Epithelial cell of proximal tubule (primary cell): ENCODE measurements at regions not wholly inside any gene's neighbourhood (a gene's known extent, or its start where the extent isn't known, plus 50 kb on each side); places are given as distances from the start of the nearest gene placed in this dataset.

Source experiments
- DNase-seq: peaks from one replicate; pipeline ENCODE4 v3.0.0-alpha.2; 2011; ENCODE audit warnings: low read depth
- H3K4me3 ChIP-seq: 2 replicates; pipeline ENCODE4 v1.5.1; 2011; ENCODE audit warnings: low read depth, mild to moderate bottlenecking, low read length
- TF ChIP-seq, protein P1 (sequence below): conservative IDR thresholded peaks from 2 replicates; pipeline ENCODE4 v1.5.1; 2012; ENCODE audit warnings: low read depth, mild to moderate bottlenecking, low read length

DNA sequence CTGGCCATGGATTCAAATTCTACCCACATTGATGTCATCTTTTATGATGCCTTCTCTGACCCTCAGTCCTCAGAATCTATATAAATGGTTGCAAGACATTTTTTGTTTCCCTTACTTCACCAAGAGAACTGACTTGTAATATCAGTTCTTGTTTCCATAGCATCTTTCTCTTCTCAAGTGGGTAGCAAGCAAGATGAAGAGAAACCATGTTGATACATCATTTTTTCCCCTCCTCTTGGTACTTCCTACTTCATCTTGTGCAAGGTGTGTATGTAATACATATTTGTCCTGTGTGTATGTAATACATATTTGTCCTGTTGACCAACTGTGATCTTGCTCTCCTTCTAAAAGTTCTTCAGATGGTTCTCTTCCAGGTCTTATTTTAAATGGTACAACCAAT, 348.6 kb downstream of the PTEN start:
- no peak for DNase-seq
- no peak overlapping the region for H3K4me3 ChIP-seq
- TF ChIP-seq, protein P1, sequence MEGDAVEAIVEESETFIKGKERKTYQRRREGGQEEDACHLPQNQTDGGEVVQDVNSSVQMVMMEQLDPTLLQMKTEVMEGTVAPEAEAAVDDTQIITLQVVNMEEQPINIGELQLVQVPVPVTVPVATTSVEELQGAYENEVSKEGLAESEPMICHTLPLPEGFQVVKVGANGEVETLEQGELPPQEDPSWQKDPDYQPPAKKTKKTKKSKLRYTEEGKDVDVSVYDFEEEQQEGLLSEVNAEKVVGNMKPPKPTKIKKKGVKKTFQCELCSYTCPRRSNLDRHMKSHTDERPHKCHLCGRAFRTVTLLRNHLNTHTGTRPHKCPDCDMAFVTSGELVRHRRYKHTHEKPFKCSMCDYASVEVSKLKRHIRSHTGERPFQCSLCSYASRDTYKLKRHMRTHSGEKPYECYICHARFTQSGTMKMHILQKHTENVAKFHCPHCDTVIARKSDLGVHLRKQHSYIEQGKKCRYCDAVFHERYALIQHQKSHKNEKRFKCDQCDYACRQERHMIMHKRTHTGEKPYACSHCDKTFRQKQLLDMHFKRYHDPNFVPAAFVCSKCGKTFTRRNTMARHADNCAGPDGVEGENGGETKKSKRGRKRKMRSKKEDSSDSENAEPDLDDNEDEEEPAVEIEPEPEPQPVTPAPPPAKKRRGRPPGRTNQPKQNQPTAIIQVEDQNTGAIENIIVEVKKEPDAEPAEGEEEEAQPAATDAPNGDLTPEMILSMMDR = no peak

DNA sequence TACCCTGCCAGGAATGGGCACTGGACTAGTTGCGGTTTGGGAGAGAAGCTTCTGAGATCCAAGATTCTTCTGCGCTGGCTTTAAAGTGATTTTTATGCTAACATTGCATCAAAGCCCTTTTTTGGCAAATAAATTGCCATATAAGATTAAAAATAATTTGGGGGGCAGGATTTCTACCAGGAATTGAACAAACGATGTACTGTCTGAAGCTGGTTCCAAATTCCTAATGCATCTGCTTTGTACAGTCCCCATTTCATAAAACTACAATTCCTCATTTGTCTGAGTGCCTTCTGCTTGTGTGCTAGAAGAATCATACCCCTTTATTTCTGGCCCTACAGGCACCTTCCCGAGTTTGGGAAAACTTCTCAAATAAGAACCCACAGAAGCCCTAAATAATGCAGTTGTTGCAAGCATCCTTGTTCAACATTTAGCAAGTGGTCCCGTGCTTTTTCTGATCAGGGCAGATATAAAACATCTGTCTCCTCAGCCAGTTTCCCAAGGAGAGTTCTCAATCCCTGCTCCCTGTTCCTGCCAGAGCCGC, 349.7 kb downstream of the PTEN start:
- TF ChIP-seq, protein P1 = no peak
- H3K4me3 ChIP-seq = no peak overlapping the region
- DNase-seq = no peak

DNA sequence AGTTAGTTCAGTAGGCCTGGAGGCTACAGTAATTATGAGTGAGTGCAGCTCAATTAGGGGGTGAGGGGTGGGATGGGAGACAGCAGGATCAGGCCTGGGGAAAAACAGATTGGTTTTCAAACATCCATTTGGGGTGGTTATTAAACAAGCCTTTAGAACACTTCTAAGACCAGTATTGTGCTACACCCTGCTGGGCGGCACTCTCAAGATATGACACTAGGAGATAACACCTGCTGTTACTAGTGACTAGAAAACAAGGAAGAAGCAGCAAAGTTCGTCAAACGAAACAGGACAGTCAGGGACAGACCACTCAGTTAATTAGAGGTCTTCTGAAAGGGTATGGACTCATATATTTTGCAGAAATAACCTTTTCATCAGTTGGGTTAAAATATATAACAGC, 353.6 kb downstream of the PTEN start:
- no peak for DNase-seq
- TF ChIP-seq, protein P1 = no peak
- no peak overlapping the region for H3K4me3 ChIP-seq

DNA sequence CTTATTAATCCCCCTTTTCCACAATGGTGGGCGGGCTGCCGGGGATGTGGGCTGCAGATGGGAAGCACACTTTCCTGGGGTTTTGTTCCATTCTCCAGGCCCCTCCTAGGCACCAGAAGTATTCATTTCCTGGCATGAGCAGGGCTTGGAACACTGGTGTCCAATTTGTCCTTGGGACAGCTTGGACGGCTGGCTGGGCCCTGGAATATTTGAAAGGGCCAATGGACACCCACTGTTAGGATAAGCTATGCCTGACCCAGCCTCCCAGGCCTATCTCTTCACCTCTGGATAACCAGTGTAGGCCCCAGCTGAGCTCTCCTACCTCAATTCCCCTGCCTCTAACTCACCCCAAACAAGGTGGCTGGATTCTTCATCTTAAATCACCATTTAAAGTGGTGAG, 354.9 kb downstream of the PTEN start:
- DNase-seq = no peak
- no peak overlapping the region for H3K4me3 ChIP-seq
- TF ChIP-seq, protein P1 = no peak

DNA sequence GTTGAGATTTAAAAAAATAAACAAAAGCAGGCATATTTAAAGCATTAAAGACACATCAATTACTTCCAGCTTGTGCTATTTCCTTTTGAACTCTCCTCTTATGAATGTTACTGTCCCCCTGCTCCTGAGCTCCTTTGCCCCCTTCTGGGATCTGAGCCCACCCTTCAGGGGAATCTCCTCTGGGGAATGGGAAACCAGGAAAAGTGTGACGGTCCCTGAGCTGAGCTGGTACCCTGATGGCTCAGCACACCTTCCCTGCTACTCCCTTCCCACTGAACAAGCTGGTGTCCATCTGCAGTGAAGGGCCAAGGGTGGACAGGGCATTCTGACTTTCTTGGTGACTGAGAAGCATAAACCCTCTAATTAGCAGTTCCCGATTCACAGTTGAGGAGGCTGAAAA, 356.3 kb downstream of the PTEN start:
- no peak overlapping the region for H3K4me3 ChIP-seq
- TF ChIP-seq, protein P1 = no peak
- no peak for DNase-seq

DNA sequence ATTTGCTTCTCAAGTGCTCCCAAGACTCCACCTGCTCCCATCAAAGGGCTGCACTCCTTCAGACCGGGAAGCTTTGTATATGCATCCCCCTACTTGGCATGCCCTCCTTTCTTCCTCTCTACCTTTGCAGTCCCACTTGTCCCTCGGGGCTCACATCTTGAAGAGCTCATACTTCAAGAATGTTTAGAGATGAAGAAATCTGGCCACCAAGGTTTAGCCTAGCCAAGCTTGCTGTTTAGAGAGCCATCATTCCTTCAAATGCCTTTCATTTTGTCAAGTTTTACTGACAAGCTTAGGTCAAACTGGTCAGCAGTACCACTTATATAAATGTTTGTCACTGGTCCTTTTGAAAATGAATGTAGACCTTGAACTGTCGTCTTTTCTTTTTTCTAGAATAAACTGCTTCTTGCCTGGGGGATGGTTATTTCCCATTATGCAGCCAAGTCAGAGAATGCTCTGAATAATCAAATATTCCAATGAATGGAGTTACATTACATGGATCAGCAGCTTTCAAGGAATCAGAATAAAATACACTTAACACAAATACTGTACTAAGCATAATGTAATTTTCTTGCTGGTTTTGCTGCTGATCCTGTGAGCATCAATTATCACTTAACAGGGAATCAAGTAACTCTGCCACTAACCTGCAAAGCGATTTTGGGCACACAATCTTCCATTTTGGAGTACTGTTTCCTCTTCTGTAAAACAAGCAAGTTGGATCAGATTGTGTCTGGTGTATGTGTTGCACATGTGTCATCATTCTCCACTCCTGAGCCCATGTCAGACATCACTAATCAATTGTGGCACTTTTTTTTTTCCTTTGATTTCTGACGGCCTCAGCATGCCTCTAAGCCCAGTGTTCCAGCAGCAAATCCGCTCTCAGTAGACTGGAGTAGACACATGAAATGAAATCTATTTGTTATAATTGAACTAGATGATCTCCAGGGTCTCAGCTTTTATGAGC, 357.9 kb downstream of the PTEN start:
- TF ChIP-seq, protein P1 = no peak
- no peak overlapping the region for H3K4me3 ChIP-seq
- no peak for DNase-seq

DNA sequence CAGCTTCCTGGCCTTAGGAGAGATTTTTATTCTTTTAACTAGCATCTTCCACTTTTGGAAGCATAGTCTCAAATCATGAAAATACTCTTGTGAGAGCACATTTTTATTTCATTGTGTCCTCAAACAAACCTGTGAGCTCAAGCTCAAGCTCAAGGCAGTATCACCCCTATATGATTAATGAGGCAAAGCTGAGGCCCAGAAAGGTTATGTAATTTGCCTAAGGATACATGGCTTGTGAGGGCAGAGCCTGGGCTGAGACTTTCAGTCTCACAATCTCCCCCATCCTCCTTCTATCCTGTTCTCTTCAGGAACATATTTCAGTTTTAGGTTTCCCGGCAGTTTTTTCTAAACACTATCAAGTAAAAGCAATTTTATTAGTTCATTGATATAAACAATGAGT, 359.5 kb downstream of the PTEN start:
- H3K4me3 ChIP-seq = no peak overlapping the region
- TF ChIP-seq, protein P1 = no peak
- no peak for DNase-seq
